HG03460 (cell line): ENCODE measurements at regions not wholly inside any gene's neighbourhood (a gene's known extent, or its start where the extent isn't known, plus 50 kb on each side); places are given as distances from the start of the nearest gene placed in this dataset.
"Not testable (repeated sequence)": the region's sequence is repeated elsewhere in the genome, so short reads cannot be mapped to it uniquely, and the experiment has no call there.

ENCODE experiments used
- ATAC-seq: cut with Tn5 transposase; IDR thresholded peaks from one replicate; pipeline ENCODE4 v1.9.1; 2021; ENCODE audit not compliant: unreplicated experiment

GRCh38 chrX:143935601-143936000 is 51.7 kb downstream of the UBE2NL start:
- no peak for ATAC-seq

- no peak for ATAC-seq
Observed at GRCh38 chrX:143940119-143940518, 56.2 kb downstream of the UBE2NL start.

GRCh38 chrX:143945171-143945570 is 61.3 kb downstream of the UBE2NL start:
- no peak for ATAC-seq

- ATAC-seq: no peak
Observed at GRCh38 chrX:143964549-143964948, 80.7 kb downstream of the UBE2NL start.

GRCh38 chrX:143988356-143988755 is 104.5 kb downstream of the UBE2NL start:
- ATAC-seq: no peak

GRCh38 chrX:143994206-143994605 is 110.3 kb downstream of the UBE2NL start:
- ATAC-seq: no peak

GRCh38 chrX:143998261-143998660 is 114.4 kb downstream of the UBE2NL start:
- no peak for ATAC-seq

GRCh38 chrX:144006811-144007210 is 122.9 kb downstream of the UBE2NL start:
- ATAC-seq: no peak

- ATAC-seq: no peak
Observed at GRCh38 chrX:144040793-144041192, 156.9 kb downstream of the UBE2NL start.

- ATAC-seq: no peak
Observed at GRCh38 chrX:144042271-144042670, 158.4 kb downstream of the UBE2NL start.

- no peak for ATAC-seq
Observed at GRCh38 chrX:144075432-144075831, 191.6 kb downstream of the UBE2NL start.

- not testable (repeated sequence) for ATAC-seq
Observed at GRCh38 chrX:144082237-144082636, 198.4 kb downstream of the UBE2NL start.

GRCh38 chrX:144089674-144090073 is 205.8 kb downstream of the UBE2NL start:
- not testable (repeated sequence) for ATAC-seq

GRCh38 chrX:144092116-144092515 is 208.2 kb downstream of the UBE2NL start:
- ATAC-seq: not testable (repeated sequence)

GRCh38 chrX:144119490-144119889 is 235.6 kb downstream of the UBE2NL start:
- ATAC-seq: not testable (repeated sequence)

GRCh38 chrX:144121566-144121965 is 237.7 kb downstream of the UBE2NL start:
- ATAC-seq: not testable (repeated sequence)

GRCh38 chrX:144127570-144128169 is 243.8 kb downstream of the UBE2NL start:
- ATAC-seq: not testable (repeated sequence)

GRCh38 chrX:144129511-144129910 is 245.6 kb downstream of the UBE2NL start:
- ATAC-seq: not testable (repeated sequence)

- not testable (repeated sequence) for ATAC-seq
Observed at GRCh38 chrX:144130507-144130906, 246.6 kb downstream of the UBE2NL start.

GRCh38 chrX:144131080-144131479 is 247.2 kb downstream of the UBE2NL start:
- not testable (repeated sequence) for ATAC-seq

GRCh38 chrX:144134448-144135119 is 250.7 kb downstream of the UBE2NL start:
- not testable (repeated sequence) for ATAC-seq

- ATAC-seq: not testable (repeated sequence)
Observed at GRCh38 chrX:144154474-144154873, 270.6 kb downstream of the UBE2NL start.

- ATAC-seq: peak; percentile 59
Observed at GRCh38 chrX:144185197-144185596, 301.3 kb downstream of the UBE2NL start.
